ENCODE measurements at regions not wholly inside any gene's neighbourhood (a gene's known extent, or its start where the extent isn't known, plus 50 kb on each side); places are given as distances from the start of the nearest gene placed in this dataset.

GRCh38 chr7:41303709-41304108 lies 399.2 kb downstream of the INHBA start:
- no peak overlapping the region for H3K4me3 ChIP-seq (ENCODE audit: control insufficient read depth, low read depth, low read length)
- no peak for DNase-seq (ENCODE audit: low read depth)
- no peak for TF ChIP-seq CTCF (conservative IDR thresholded peaks at IDR 0.05; ENCODE audit: control insufficient read depth, insufficient read depth, low read depth, low read length)

- no peak overlapping the region for H3K4me3 ChIP-seq (ENCODE audit: control insufficient read depth, low read depth, low read length)
- peak; percentile 57 for DNase-seq (ENCODE audit: low read depth)
- TF ChIP-seq CTCF (conservative IDR thresholded peaks at IDR 0.05; ENCODE audit: control insufficient read depth, insufficient read depth, low read depth, low read length), result no peak
Measured at GRCh38 chr7:41298409-41298808, 404.5 kb downstream of the INHBA start.

- no peak for DNase-seq (ENCODE audit: low read depth)
- no peak for TF ChIP-seq CTCF (conservative IDR thresholded peaks at IDR 0.05; ENCODE audit: control insufficient read depth, insufficient read depth, low read depth, low read length)
- H3K4me3 ChIP-seq (ENCODE audit: control insufficient read depth, low read depth, low read length), result no peak overlapping the region
Measured at GRCh38 chr7:41297166-41297565, 405.7 kb downstream of the INHBA start.

GRCh38 chr7:41295455-41295815 lies 407.5 kb downstream of the INHBA start:
- no peak for TF ChIP-seq CTCF (conservative IDR thresholded peaks at IDR 0.05; ENCODE audit: control insufficient read depth, insufficient read depth, low read depth, low read length)
- no peak for DNase-seq (ENCODE audit: low read depth)

GRCh38 chr7:41294556-41295454 lies 408.1 kb downstream of the INHBA start:
- H3K4me3 ChIP-seq (ENCODE audit: control insufficient read depth, low read depth, low read length), result no peak overlapping the region
- TF ChIP-seq CTCF (conservative IDR thresholded peaks at IDR 0.05; ENCODE audit: control insufficient read depth, insufficient read depth, low read depth, low read length), result no peak
- no peak for DNase-seq (ENCODE audit: low read depth)

More at GRCh38 chr7:41295455-41295815, 407.5 kb downstream of the INHBA start:
- H3K4me3 ChIP-seq (ENCODE audit: control insufficient read depth, low read depth, low read length), result no peak overlapping the region

- peak; percentile 19 for DNase-seq (ENCODE audit: low read depth)
- no peak overlapping the region for H3K4me3 ChIP-seq (ENCODE audit: control insufficient read depth, low read depth, low read length)
- no peak for TF ChIP-seq CTCF (conservative IDR thresholded peaks at IDR 0.05; ENCODE audit: control insufficient read depth, insufficient read depth, low read depth, low read length)
Measured at GRCh38 chr7:41292487-41292886, 410.4 kb downstream of the INHBA start.

All from fibroblast of mammary gland (primary cell).